IPS-20b (cell line): ENCODE measurements at regions not wholly inside any gene's neighbourhood (a gene's known extent, or its start where the extent isn't known, plus 50 kb on each side); places are given as distances from the start of the nearest gene placed in this dataset.
"Not testable (repeated sequence)": the region's sequence is repeated elsewhere in the genome, so short reads cannot be mapped to it uniquely, and the experiment has no call there.

Source experiments
- H3K27ac ChIP-seq: one replicate; pipeline ENCODE4 v1.5.1; 2013; ENCODE audit warnings: low read length
- H3K27me3 ChIP-seq: 2 replicates; pipeline ENCODE4 v1.6.1; 2013; ENCODE audit warnings: mild to moderate bottlenecking, low read length, inconsistent platforms; ENCODE audit not compliant: insufficient read depth
- H3K36me3 ChIP-seq: 2 replicates; pipeline ENCODE4 v1.6.1; 2013; ENCODE audit warnings: low read depth, mild to moderate bottlenecking, inconsistent platforms, low read length, moderate library complexity; ENCODE audit not compliant: insufficient read depth
- H3K4me1 ChIP-seq: 2 replicates; pipeline ENCODE4 v1.6.1; 2013; ENCODE audit warnings: mild to moderate bottlenecking, control low read depth, inconsistent platforms, low read length, moderate library complexity; ENCODE audit not compliant: insufficient read depth
- H3K4me3 ChIP-seq: 2 replicates; pipeline ENCODE4 v1.5.1; 2013; ENCODE audit warnings: mild to moderate bottlenecking, low read length, inconsistent platforms
- H3K9ac ChIP-seq: 2 replicates; pipeline ENCODE4 v1.6.1; 2013; ENCODE audit warnings: low read depth, mild to moderate bottlenecking, inconsistent platforms, low read length, moderate library complexity
- H3K9me3 ChIP-seq: 2 replicates; pipeline ENCODE4 v1.6.1; 2013; ENCODE audit warnings: mild to moderate bottlenecking, low read depth, low read length, inconsistent platforms; ENCODE audit not compliant: insufficient read depth

DNA sequence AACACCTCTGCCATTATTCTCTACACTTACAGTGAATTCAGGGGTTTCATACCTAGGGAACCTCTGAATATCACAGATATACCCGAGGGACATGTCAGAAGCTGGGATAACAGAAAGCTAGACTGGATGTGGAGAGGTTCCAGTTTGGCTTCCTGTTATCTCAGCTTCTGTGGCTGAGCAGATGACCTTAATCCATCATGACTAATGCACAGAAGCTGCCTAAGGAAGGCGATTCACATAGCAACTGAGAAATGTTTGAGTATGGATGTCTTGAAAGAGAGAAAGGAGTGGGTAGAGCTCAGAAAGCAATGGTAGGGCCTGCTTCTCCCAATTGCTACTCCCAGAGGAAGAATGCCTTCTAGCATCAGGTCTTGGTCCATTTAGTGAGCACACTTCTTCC lies 187.6 kb downstream of the RMST start:
- Histone ChIP-seq H3K27me3 (no peaks in the 10 kb centered on the region), H3K4me3 (no peak overlapping the region), H3K9me3 (peaks cover 13% of the 10 kb centered on the region; the same call in 1 of the 2 replicates)

DNA sequence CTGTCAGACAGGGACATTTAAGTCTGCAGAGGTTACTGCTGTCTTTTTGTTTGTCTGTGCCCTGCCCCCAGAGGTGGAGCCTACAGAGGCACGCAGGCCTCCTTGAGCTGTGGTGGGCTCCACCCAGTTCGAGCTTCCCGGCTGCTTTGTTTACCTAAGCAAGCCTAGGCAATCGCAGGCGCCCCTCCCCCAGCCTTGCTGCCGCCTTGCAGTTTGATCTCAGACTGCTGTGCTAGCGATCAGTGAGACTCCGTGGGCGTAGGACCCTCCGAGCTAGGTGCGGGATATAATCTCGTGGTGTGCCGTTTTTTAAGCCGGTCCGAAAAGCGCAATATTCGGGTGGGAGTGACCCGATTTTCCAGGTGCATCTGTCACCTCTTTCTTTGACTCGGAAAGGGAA lies 193.9 kb downstream of the RMST start:
- H3K36me3 ChIP-seq, H3K4me1 ChIP-seq, H3K9me3 ChIP-seq, H3K9ac ChIP-seq, H3K27ac ChIP-seq, H3K4me3 ChIP-seq, H3K27me3 ChIP-seq: not testable (repeated sequence)

More for the DNA sequence above, 187.6 kb downstream of the RMST start:
- H3K27ac ChIP-seq = no peak overlapping the region
- no peaks in the 10 kb centered on the region for H3K4me1 ChIP-seq
- no peaks in the 10 kb centered on the region for H3K36me3 ChIP-seq
- H3K9ac ChIP-seq = no peak overlapping the region

DNA sequence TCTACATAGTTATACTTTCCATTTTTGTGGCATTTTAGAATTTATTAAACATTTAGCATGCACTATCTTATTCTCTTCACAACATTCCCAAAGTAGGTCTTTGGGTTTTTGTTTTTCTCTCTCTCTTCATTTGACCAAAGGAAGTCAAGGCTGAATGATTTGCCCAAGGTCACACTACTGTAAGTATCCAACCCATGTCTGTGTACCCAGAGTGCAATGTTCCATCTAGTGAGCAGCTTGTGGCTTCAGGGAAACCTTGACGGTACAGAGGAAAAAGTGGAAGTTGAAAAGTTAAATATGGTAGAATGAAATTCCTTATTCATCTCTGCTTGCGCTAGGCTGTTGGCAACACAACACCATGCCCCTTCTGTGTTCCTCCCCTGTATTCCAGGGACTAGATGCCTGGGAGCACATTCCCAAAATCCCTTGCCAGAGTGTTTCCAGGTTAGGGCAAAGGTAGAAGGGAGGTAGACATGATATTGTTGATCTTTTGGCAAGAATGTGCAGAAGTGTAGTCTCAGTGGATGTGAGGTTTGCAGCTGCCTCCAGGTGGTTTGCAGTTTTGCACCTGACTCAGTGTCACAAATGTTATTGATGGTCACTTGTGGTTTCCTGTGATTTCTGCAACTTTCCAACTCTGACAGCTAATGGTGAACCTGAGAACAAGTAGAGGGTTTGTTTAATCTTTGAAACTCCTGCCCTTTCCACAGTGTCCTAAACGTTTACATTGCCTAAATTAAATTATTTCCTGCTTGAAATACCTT lies 196.7 kb downstream of the RMST start:
- Histone ChIP-seq H3K4me1 (no peaks in the 10 kb centered on the region), H3K27me3 (no peaks in the 10 kb centered on the region), H3K36me3 (no peaks in the 10 kb centered on the region), H3K9ac (no peak overlapping the region), H3K9me3 (peaks cover 8% of the 10 kb centered on the region; the same call in 1 of the 2 replicates), H3K27ac (no peak overlapping the region), H3K4me3 (no peak overlapping the region)

DNA sequence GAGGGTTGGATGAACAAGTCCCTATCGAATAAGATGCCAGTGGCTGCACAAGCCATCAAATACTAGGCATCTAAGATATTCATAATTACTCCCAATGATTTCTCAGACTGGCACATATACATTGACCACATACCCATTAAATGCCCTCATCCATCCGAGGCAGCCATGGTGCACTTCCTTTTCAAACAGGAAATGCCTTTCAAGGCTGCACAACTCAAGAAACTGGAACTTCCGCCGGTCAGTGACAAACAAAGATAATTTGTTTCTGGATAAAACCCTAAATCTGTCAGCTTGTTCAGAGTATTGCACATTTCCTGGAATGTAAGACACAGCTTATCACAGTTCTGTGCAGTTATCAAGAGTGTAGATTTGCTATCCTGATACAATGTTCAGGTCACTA lies 203.7 kb downstream of the RMST start:
- Histone ChIP-seq H3K4me1 (no peaks in the 10 kb centered on the region), H3K36me3 (no peaks in the 10 kb centered on the region), H3K27me3 (no peaks in the 10 kb centered on the region), H3K9ac (no peak overlapping the region), H3K4me3 (no peak overlapping the region), H3K27ac (no peak overlapping the region), H3K9me3 (peaks cover 8% of the 10 kb centered on the region; the same call in 1 of the 2 replicates)

DNA sequence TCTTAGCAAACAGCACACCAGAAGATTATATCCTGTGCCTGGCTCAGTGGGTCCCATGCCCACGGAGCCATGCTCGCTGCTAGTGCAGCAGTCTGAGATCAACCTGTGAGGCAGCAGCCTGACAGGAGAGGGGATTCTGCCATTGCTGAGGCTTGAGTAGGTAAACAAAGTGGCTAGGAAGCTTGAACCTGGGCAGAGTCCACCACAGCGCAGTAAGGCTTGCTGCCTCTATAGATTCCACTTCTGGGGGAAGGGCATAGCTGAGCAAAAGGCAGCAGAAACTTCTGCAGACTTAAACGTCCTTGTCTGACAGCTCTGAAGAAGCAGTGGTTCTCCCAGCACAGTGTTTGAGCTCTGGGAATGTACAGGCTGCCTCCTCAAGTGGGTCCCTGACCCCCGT lies 210.3 kb downstream of the RMST start:
- Histone ChIP-seq H3K4me1 (no peaks in the 10 kb centered on the region), H3K36me3 (no peaks in the 10 kb centered on the region), H3K4me3 (no peak overlapping the region), H3K27ac (no peak overlapping the region), H3K27me3 (no peaks in the 10 kb centered on the region), H3K9me3 (peaks cover 15% of the 10 kb centered on the region), H3K9ac (no peak overlapping the region)

DNA sequence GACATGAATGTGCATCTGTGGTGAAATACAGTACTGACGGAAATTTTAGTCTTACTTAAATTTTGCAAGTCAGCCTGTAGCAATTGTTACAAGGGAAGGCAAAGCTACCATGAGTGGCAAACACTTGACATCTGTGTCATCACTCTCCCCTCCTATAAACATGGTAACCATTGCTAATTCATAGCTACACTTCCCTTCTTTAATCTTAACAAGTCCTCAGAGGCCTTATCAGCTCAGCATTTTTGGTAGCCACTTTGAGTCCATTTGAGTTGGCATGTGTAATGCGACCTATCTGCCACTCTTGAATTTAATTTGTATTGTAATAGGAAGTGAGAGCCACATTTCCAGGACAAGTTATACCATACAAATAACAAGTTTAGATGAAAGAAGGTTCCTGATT lies 218.1 kb downstream of the RMST start:
- Histone ChIP-seq H3K27me3 (no peaks in the 10 kb centered on the region; the same call in 1 of the 2 replicates), H3K9me3 (no peaks in the 10 kb centered on the region), H3K4me3 (no peak overlapping the region), H3K27ac (no peak overlapping the region), H3K36me3 (no peaks in the 10 kb centered on the region), H3K4me1 (no peaks in the 10 kb centered on the region), H3K9ac (no peak overlapping the region)

DNA sequence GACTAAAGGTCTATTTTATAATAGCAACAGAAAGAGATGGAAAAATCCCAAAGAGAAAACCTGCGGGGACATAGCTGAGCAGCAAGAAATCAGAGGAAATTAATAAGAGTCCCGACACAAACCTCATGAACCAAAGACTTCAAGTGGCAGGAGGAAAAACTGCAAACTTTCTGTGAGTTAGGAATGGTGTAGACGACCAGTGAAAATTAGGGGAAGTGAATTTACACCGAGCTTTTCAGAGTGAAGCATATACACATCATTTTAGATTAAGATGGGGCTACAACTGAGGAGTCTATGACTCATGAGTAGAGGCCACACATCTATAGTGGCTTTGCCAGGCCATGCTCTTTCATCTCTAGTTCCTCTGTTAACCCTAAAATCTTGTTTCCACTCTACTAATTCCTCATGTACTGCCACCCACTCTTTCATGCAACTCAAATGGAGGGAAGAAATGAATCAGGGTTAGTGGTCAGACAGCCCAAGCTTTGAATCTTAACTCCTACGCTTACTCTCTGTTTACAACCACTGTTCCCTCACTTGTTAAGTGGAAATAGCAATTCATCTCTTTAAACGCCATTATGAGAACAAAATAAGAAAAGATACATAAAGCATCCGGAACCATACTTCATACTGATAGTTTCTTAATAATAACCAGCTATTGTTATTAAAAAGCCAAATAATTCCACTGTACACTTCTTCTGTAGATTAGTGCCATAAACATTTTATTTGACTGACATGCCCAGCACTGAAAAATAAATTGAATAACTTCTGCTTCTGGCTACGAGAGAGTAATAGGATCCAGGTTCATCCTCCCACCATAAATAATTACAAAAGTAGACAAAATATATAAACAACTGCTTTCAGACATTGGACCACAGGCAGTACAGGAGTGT lies 219.3 kb downstream of the RMST start:
- H3K36me3 ChIP-seq = no peaks in the 10 kb centered on the region
- H3K9ac ChIP-seq = no peak overlapping the region
- H3K4me1 ChIP-seq = no peaks in the 10 kb centered on the region
- no peak overlapping the region for H3K27ac ChIP-seq
- H3K9me3 ChIP-seq = no peaks in the 10 kb centered on the region
- no peaks in the 10 kb centered on the region; the same call in 1 of the 2 replicates for H3K27me3 ChIP-seq
- no peak overlapping the region for H3K4me3 ChIP-seq

DNA sequence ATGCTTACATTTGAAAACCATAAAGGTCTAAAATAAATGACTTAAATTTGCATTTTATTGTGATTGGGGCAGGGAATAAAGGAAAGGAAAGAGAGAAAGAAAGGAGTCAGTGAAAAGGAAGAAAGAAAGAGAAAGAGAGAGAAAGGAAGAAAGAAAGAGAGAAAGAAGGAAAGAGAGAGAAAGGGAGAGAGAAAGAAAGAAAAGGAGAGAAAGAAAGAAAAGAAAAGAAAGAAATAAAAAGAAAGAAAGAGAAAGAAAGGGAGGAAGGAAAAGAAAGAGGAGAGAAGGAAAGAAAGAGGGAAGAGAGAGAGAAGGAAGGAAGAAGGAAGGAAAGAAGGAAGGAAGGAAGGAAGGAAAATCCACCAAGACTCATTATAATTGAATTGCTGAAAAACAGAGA lies 222.8 kb downstream of the RMST start:
- no peaks in the 10 kb centered on the region for H3K4me1 ChIP-seq
- no peak overlapping the region for H3K27ac ChIP-seq
- no peaks in the 10 kb centered on the region; the same call in 1 of the 2 replicates for H3K27me3 ChIP-seq
- H3K9me3 ChIP-seq = no peaks in the 10 kb centered on the region
- H3K9ac ChIP-seq = no peak overlapping the region
- H3K4me3 ChIP-seq = no peak overlapping the region
- H3K36me3 ChIP-seq = no peaks in the 10 kb centered on the region

DNA sequence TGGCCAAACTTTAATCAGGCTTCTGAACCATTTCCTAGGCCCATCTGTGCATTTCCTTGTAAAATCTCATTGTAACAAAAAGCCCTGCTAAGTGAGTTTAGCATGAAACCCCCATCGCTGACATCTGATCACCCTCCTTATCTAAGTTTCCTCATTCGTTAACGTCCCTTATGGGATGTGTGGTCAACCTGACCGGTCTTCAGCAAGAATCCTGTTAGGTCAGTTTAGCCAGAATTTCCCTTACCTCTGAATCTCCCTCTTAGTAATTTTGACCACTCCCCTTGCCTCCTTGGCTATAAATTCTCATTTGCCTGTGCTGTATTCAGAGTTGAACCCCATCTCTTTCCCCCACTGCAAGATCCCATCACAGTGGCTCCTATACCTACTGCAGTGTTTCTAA lies 239.3 kb downstream of the RMST start:
- Histone ChIP-seq H3K9ac (no peak overlapping the region), H3K27me3 (no peaks in the 10 kb centered on the region), H3K36me3 (no peaks in the 10 kb centered on the region), H3K4me3 (no peak overlapping the region), H3K4me1 (peaks cover 11% of the 10 kb centered on the region; the same call in 1 of the 2 replicates), H3K9me3 (peaks cover 5% of the 10 kb centered on the region; the same call in 1 of the 2 replicates), H3K27ac (no peak overlapping the region)

DNA sequence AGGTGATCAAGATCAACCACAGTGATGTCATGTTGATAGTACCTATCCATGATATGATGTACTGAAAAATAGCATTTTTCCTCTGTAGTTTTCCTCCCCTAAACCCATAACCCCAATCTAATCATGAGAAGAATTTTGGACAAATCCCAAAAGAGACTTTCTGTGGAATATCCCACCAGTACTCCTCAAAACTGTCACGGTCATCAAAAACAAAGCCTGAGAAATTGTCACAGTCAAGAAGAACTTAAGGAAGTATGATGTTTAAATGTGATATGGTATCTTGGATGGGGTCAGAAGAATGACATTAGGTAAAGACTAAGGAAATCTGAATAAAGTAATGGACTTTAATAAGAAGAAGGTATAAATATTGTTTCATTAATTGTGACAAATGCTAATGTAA lies 248.8 kb downstream of the RMST start:
- Histone ChIP-seq H3K9ac (no peak overlapping the region), H3K27ac (no peak overlapping the region), H3K36me3 (no peaks in the 10 kb centered on the region), H3K27me3 (no peaks in the 10 kb centered on the region), H3K4me1 (peaks cover 19% of the 10 kb centered on the region), H3K4me3 (no peak overlapping the region), H3K9me3 (no peaks in the 10 kb centered on the region)

DNA sequence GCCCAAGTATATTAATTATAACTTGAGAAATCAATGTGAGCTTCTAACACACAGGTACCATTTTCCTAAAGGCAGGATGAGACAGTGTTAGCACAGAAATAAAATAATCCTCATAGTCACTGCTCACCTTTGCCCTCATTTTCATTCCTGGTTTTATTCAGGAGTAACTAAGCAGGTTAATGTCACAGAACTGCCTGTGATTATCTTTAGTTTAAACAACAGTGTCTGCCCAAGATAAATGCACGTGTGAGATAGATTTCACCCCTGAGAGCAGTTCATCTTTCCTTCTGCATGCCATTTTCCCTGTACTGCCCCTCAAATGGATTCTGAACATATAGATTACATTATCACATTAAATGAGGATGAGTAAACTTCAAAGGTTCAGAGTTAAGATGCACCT lies 250.7 kb downstream of the RMST start:
- H3K4me1 ChIP-seq = peaks cover 19% of the 10 kb centered on the region
- H3K4me3 ChIP-seq = no peak overlapping the region
- no peaks in the 10 kb centered on the region for H3K27me3 ChIP-seq
- no peak overlapping the region for H3K9ac ChIP-seq
- H3K9me3 ChIP-seq = no peaks in the 10 kb centered on the region
- H3K36me3 ChIP-seq = no peaks in the 10 kb centered on the region
- no peak overlapping the region for H3K27ac ChIP-seq

DNA sequence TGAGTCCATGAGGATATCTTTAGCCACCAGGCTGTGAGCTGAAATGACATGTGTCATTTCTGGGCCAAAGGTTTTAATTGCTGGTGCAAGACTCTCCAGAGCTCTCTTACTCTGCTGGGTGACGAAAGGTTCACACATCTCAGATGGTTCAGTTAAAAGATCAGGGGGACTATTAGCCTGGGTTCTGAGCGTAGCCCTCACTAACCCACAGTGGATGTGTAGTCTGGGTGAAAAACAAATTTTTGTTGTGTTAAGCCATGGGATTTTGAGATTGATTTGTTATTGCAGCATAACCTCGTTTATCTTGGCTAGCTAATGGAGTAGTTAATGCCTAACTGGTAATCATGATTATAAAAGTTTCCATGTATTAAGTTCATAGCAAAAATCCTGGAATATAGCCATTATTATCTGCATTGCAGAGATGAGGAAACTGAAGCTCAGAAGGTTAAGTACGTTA lies 251.5 kb downstream of the RMST start:
- H3K27ac ChIP-seq = no peak overlapping the region
- H3K36me3 ChIP-seq = no peaks in the 10 kb centered on the region
- H3K4me1 ChIP-seq = peaks cover 19% of the 10 kb centered on the region
- H3K4me3 ChIP-seq = no peak overlapping the region
- H3K9ac ChIP-seq = no peak overlapping the region
- no peaks in the 10 kb centered on the region for H3K27me3 ChIP-seq
- H3K9me3 ChIP-seq = no peaks in the 10 kb centered on the region
